ENCODE measurements at regions not wholly inside any gene's neighbourhood (a gene's known extent, or its start where the extent isn't known, plus 50 kb on each side); places are given as distances from the start of the nearest gene placed in this dataset.
"Not testable (repeated sequence)": the region's sequence is repeated elsewhere in the genome, so short reads cannot be mapped to it uniquely, and the experiment has no call there.

GRCh38 chr9:42419652-42420051 lies 236.2 kb downstream of the SPATA31A6 start:
- FAIRE-seq; DNase-seq (ENCODE audit: extremely low spot score, insufficient read length, low read depth): not testable (repeated sequence)

DNA sequence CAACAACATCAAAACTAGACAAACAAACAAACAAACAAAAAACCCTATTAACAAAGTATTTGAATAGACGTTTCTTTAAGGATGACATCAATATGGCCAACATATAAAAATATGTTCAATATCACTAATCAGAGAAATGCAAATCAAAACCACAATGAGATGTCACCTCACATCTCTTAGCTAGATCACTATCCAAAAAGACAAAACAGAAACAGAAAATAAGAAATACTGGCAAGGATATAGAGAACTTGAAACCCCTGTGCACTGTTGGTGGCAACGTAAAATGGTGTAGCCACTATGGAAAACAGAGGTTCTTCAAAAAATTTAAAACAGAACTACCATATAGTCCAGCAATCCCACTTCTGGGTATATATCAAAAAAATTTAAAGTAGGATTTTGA lies 236.9 kb downstream of the SPATA31A6 start:
- DNase-seq (ENCODE audit: extremely low spot score, insufficient read length, low read depth); FAIRE-seq: not testable (repeated sequence)

DNA sequence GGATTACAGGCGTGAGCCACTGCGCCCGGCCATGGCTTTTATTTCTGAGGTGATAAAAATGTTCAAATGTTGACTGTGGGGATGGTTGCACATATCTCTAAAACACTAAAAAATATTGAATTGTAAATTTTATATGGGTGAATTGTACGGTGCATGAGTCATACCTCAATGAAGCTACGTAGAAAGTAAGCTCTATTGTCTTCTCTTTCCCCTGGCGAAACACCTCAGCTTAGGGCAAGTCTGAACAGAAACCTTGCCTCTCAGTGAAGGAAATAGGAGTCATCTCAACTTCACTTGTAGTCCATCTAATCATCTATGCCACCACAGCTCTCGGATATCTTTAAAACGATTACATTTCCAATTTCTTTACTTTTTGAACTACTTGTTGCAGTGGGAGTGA lies 238.2 kb downstream of the SPATA31A6 start:
- FAIRE-seq; DNase-seq (ENCODE audit: extremely low spot score, insufficient read length, low read depth): not testable (repeated sequence)

GRCh38 chr9:42430674-42431615 lies 247.5 kb downstream of the SPATA31A6 start:
- not testable (repeated sequence) for FAIRE-seq; DNase-seq (ENCODE audit: extremely low spot score, insufficient read length, low read depth)

DNA sequence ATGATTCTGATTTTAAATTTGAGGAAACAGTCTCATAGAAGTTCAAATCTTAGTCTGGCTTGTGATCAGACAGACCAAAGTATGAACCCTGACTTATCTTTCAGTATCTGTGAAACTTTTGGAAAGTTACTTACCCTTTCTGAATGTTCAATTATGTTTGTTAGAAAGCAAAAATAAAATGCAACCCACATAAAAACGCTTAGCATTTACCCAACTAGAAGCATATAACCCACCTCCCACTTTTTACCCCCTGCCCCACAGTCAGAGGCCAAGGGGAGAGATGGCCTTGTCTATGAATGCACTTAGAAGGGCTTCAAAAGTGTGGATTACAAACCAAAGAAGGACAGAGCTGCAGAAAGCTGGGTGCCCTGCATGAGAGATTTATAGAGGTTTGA lies 248.2 kb downstream of the SPATA31A6 start:
- not testable (repeated sequence) for FAIRE-seq

DNA sequence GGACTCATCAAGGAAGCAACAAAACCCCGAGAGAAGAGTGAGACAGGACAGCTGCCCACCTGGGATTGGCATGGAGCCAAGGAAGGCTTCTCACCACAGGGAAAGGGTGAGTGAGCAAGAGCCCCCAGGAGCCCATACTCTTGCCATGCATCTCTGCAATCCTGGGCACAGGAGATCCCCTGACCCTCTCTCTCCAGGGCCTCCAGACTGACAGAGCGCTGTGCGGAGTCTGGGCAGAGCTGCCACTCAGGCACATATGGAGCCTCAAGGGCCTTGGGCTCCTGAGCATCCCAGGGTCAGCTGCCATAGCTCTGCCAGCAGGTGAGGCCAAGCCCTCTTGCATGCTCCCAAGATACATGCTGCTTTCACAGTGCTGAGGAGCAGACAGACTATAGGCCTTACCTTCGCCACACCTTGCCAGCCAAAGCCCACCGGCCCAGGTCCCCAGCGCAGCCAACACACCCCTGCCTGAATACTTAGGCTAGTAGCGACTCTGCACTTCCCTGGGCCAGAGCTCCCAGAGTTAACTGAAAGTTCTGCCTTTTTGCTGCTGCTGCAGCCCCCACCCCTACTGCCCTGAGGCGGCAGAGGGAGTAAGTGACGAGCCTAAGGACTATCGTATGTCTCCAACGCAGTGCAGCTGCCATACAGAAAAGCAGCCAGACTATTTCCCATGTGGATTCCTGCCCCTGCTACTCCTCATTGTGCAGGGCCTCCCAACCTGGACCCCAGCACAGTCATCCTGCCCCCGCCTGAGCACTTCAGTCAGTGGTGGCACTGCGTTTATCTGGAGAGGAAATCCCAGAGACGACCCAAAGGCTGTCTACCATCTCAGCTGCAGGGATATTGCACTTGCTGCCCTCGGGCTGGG lies 251.6 kb downstream of the SPATA31A6 start:
- not testable (repeated sequence) for FAIRE-seq; DNase-seq (ENCODE audit: extremely low spot score, insufficient read length, low read depth)

More for the DNA sequence above, 248.2 kb downstream of the SPATA31A6 start:
- DNase-seq (ENCODE audit: extremely low spot score, insufficient read length, low read depth): not testable (repeated sequence)

DNA sequence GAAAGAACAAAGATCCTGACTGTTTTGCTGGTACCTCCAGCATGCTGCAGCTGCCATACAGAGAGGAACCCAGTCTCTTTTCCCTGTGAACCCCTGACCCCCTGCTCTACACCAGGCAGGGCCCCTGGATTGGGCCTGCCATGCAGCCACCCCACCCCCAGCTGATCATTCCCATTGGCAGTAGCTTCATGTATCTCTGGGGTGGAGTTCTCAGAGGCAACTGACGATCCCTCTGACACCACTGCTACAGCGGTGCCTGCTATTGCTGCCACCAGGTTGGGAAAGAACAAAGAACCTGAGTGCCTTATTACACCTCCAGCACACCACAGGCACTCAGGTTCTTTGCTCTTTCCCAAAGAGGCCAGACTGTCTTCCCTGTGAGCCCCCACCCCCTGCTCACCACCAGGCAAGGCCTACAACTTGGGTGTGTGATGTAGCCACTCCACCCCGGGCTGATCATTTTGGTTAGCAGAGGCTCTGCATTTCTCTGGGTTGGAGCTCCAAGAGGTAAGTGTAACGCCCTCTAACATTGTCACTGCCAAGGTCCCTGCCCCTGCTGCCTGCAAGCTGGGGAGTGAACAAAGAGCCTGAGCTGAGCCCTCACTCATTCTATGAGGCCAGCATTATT lies 252.4 kb downstream of the SPATA31A6 start:
- not testable (repeated sequence) for DNase-seq (ENCODE audit: extremely low spot score, insufficient read length, low read depth); FAIRE-seq

DNA sequence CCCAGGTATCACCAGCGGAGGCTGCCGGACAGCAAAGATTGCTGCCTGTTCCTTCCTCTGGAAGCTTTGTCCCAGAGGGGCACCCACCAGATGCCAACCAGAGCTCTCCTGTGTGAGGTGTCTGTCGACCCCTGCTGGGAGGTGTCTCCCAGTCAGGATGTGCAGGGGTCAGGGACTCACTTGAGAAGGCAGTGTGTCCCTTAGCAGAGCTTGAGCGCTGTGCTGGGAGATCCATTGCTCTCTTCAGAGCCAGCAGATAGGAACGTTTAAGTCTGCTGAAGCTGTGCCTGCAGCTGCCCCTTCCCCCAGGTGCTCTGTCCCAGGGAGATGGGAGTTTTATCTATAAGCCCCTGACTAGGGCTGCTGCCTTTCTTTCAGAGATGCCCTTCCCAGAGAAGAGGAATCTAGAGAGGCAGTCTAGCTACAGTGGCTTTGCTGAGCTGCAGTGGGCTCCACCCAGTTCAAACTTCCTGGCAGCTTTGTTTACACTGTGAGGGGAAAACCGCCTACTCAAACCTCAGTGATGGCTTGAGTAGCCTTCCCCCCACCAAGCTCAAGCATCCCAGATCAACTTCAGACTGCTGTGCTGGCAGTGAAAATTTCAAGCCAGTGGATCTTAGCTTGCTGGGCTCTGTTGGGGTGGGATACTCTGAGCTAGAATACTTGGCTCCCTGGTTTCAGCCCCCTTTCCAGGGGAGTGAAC lies 253.7 kb downstream of the SPATA31A6 start:
- FAIRE-seq; DNase-seq (ENCODE audit: extremely low spot score, insufficient read length, low read depth): not testable (repeated sequence)

- FAIRE-seq; DNase-seq (ENCODE audit: extremely low spot score, insufficient read length, low read depth): not testable (repeated sequence)
These were observed 259.2 kb downstream of the SPATA31A6 start for GRCh38 chr9:42442680-42443079.

DNA sequence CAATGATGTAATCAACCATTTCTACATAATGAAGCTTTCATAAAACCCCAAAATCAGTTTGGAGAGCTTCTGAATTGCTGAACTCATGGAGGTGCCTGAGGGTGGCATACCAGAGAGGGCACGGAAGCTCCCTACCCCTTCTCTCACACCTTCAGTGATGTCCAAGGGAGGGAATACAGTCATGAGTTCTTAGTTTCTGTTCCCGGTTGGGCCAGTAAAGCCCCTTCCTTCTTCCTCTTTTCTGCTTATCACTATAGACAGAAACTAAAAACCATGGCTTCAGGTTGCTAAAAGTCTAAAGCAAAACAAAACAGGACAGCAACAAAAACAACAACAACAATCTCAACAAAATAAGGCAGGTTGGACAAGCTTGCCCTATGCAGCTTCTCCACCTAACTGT lies 260.0 kb downstream of the SPATA31A6 start:
- not testable (repeated sequence) for DNase-seq (ENCODE audit: extremely low spot score, insufficient read length, low read depth)
- peak; percentile 74 for FAIRE-seq

DNA sequence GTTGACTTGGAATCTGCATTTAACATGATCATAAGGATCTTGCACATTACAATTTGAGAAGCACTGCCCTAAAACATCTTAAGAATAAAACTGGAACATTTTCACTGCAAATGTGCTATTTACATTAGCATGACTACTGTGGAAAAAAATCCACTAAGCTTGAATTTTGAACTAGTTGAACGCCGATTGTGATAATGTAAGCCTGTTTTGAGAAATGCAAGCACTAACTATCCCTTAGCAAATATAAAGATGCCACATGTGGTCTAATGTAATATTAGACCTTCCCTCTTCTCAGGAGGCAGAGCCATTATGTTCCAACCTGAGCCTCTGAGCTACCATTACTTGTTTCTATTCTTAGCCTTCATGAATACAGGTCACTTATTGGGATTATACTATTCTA lies 278.0 kb downstream of the SPATA31A6 start:
- DNase-seq (ENCODE audit: extremely low spot score, insufficient read length, low read depth); FAIRE-seq: not testable (repeated sequence)

DNA sequence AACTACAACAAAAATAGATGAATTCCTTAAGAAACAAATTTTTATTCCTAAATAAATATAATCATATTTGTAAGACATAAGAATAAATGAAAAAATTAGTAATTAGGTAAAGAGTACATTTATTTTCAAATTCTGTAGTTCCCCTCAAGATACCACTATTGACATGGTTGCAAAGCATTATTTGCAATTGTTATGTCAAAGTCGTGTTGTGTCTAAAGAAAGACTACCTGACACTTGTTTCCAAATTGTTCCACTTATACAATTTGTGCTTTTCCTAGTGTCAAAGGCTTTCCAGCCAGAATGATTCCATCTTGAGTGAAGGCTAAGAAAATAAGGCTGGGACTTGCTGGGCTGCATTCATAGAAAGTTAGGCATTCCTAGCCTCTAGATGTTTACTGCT lies 278.4 kb downstream of the SPATA31A6 start:
- FAIRE-seq: not testable (repeated sequence)

GRCh38 chr9:42463981-42464380 lies 280.5 kb downstream of the SPATA31A6 start:
- FAIRE-seq: not testable (repeated sequence)

More for the DNA sequence above, 278.4 kb downstream of the SPATA31A6 start:
- DNase-seq (ENCODE audit: extremely low spot score, insufficient read length, low read depth): not testable (repeated sequence)

GRCh38 chr9:42470577-42470976 lies 287.1 kb downstream of the SPATA31A6 start:
- not testable (repeated sequence) for FAIRE-seq; DNase-seq (ENCODE audit: extremely low spot score, insufficient read length, low read depth)

More at GRCh38 chr9:42463981-42464380, 280.5 kb downstream of the SPATA31A6 start:
- not testable (repeated sequence) for DNase-seq (ENCODE audit: extremely low spot score, insufficient read length, low read depth)

- not testable (repeated sequence) for DNase-seq (ENCODE audit: extremely low spot score, insufficient read length, low read depth); FAIRE-seq
These were observed 307.5 kb downstream of the SPATA31A6 start for GRCh38 chr9:42490989-42491388.

GRCh38 chr9:42502620-42503264 lies 319.3 kb downstream of the SPATA31A6 start:
- FAIRE-seq; DNase-seq (ENCODE audit: extremely low spot score, insufficient read length, low read depth): not testable (repeated sequence)

- not testable (repeated sequence) for FAIRE-seq; DNase-seq (ENCODE audit: extremely low spot score, insufficient read length, low read depth)
These were observed 324.7 kb downstream of the SPATA31A6 start for GRCh38 chr9:42508111-42508510.

DNA sequence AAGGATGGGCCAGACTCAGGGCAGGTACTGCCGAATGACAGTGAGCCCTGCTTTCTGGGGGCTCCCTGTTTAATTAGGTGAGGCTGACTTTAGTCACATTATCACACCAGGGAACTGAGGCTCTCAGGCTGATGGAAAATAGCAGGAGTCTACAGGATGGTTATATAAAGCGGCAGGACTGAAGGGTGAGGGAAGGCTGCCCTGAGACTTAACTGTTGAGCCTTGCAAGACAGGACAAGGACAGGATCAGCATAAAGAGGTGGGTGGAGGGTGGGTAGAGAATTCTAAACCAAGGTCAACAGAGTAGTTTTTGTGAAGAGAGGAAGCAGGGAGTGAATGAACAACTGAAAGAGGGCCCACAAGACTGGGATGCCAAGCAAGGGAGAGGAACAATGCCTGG lies 330.1 kb downstream of the SPATA31A6 start:
- not testable (repeated sequence) for DNase-seq (ENCODE audit: extremely low spot score, insufficient read length, low read depth); FAIRE-seq

All from GM18507 (cell line).